GM12864 (cell line): ENCODE measurements at regions not wholly inside any gene's neighbourhood (a gene's known extent, or its start where the extent isn't known, plus 50 kb on each side); places are given as distances from the start of the nearest gene placed in this dataset.
A peak's percentile ranks its signal among the peaks of the same experiment; 100 is the strongest.

Experiments
- DNase-seq: peaks from one replicate; pipeline ENCODE4 v3.0.0-alpha.2; 2011; ENCODE audit warnings: low read depth
- H3K4me3 ChIP-seq: 2 replicates; pipeline ENCODE4 v1.5.1; 2011; ENCODE audit warnings: mild to moderate bottlenecking, low read depth, low read length, control low read depth
- TF ChIP-seq, protein P1 (sequence below): IDR thresholded peaks from 2 replicates; pipeline ENCODE4 v1.5.1; 2011; ENCODE audit warnings: low read depth, mild to moderate bottlenecking, moderate library complexity, low read length, control low read depth, inconsistent platforms; ENCODE audit errors: missing control alignments

DNA sequence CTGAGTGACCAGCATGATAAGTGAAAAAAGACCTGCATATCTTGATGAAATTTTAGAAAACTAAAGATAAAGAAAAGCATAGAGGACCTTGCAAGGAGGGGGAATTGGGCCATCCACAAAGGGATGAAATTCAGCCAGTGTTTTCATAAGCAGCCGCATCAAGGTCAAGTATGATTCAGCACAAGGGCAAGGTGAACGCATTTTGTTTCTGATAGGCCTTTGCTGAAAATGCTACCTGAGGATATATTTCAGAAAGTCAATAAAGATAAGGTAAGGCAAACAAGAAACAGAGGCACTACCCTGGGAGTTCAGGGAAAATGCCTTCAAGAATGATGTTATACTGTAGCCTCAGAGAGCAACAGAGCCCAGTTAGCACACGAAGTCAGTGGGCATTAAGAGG lies 55.0 kb upstream of the SHH start:
- H3K4me3 ChIP-seq: no peak overlapping the region
- TF ChIP-seq, protein P1, sequence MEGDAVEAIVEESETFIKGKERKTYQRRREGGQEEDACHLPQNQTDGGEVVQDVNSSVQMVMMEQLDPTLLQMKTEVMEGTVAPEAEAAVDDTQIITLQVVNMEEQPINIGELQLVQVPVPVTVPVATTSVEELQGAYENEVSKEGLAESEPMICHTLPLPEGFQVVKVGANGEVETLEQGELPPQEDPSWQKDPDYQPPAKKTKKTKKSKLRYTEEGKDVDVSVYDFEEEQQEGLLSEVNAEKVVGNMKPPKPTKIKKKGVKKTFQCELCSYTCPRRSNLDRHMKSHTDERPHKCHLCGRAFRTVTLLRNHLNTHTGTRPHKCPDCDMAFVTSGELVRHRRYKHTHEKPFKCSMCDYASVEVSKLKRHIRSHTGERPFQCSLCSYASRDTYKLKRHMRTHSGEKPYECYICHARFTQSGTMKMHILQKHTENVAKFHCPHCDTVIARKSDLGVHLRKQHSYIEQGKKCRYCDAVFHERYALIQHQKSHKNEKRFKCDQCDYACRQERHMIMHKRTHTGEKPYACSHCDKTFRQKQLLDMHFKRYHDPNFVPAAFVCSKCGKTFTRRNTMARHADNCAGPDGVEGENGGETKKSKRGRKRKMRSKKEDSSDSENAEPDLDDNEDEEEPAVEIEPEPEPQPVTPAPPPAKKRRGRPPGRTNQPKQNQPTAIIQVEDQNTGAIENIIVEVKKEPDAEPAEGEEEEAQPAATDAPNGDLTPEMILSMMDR: no peak
- no peak for DNase-seq

DNA sequence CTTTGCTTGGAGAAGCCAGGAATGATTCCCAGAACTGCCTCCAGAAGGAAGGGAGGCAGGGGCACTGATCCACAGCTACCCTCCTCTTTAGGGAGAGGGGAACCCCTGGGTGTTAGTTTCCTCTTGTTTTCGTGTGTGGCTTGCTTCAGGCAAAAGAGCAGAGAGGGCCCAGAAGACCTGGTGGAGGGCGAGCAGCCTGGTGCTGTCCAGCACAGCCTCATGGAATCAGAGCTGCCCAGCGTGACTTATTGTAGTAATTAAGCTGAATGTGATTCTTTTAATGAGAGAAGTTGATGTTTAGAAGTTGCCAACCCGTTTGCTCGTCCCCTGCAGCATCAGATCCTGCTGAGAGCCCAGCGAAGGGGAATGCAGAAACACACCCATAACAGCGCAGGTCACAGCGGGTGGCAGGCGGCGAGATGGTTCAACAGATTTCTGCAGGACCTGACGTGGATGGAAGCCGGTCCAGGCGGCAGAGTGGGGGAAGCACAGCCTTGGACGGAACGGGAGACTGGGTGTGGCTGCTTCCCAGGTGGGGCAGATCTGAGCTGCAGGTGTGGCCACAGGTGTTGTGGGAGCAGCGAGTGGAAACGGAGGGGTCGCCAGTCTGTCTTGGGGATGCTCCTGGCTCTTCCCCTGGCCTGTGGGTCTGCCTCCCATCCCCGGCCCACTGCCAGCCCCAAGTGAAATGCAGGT lies 53.7 kb upstream of the SHH start:
- TF ChIP-seq, protein P1: no peak
- no peak overlapping the region for H3K4me3 ChIP-seq
- no peak for DNase-seq

DNA sequence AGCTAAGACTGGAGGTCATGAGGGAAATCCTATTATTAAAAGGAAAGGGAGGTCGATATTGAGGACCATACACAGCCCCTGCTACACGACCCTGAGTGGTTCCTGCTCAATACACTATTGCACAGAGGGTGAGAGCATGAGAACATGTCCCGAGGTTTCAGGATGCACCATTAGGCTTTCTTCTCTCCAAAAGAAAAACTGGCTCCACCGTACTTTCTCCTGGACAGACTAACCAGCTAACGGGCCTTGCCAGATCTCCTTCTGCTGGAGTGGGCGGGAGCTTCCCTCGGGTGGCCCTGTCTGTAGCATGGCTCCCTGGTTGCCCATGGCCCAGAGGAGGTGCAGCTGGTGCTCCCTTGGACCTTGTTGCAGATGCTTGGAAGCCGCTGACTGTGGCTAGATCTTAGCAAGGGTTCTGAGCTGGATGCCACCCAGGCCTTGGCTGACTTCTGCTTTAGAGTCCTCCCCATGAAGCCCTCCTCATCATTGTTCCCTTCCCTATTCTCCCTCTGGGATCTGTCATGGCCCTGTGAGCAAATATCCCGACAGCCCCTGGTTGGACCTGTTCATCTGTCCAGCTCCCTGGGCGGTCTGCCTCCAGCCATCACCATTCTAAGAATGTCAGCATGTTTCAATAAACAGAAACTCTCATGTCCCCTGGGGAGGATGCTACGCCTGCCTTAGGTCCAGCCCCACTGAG lies 52.9 kb upstream of the SHH start:
- TF ChIP-seq, protein P1: no peak
- H3K4me3 ChIP-seq: no peak overlapping the region
- DNase-seq: no peak

DNA sequence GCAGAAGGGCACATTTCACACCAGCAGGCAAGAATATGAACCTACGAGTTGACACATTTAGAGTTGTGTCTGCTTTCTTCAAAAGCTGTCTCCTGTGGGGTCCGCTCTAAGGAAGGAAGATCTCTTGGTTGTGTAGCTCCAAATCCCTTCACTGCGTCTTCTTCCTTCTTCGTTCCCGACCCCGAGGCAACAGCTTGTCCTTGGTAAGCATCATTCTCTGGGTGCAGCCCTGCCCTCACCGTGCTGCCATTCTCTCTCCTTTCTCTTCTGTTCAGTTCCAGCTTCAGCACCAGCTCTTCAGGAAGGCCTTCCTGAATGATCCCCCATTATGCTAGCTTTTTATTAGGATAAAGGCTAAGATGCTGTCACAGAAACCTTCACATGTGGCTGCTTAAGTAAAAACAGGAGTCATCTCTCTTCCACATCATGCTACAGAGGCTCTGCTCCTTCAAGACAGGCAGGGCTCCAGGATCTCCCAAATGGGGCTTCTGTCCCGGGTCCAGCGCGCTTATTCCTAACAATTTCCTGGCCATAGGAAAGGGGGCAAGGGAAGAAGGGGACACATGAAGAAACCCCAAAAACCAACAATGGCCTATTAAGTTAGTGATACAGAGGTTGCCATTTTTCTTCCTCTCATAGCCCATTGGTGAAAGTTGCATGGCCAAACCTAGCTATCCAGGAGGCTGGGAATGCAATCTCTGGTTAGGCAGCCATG lies 52.2 kb upstream of the SHH start:
- no peak for DNase-seq
- TF ChIP-seq, protein P1: no peak
- no peak overlapping the region for H3K4me3 ChIP-seq

DNA sequence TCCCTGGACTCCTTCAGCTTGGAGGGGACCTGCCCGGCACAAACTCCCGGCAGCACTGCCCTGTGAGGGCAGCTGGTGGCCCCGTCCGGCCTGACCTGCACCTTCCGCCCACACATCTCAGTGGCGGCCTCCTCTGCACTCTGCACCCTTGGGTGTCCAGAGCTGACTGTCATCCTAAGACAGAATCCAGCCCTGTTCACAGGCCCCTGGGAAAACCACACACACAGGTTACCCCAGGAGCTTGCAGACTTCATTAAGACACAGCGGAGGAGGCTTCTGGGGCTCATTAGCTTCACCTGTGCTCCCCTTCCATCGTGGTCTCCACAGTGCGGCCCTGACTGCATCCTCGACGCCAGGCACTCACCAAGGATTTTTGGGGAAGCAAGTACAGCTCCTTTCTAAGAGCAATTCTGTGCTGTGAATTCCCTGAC lies 51.5 kb upstream of the SHH start:
- H3K4me3 ChIP-seq: no peak overlapping the region
- DNase-seq: no peak
- TF ChIP-seq, protein P1: no peak

DNA sequence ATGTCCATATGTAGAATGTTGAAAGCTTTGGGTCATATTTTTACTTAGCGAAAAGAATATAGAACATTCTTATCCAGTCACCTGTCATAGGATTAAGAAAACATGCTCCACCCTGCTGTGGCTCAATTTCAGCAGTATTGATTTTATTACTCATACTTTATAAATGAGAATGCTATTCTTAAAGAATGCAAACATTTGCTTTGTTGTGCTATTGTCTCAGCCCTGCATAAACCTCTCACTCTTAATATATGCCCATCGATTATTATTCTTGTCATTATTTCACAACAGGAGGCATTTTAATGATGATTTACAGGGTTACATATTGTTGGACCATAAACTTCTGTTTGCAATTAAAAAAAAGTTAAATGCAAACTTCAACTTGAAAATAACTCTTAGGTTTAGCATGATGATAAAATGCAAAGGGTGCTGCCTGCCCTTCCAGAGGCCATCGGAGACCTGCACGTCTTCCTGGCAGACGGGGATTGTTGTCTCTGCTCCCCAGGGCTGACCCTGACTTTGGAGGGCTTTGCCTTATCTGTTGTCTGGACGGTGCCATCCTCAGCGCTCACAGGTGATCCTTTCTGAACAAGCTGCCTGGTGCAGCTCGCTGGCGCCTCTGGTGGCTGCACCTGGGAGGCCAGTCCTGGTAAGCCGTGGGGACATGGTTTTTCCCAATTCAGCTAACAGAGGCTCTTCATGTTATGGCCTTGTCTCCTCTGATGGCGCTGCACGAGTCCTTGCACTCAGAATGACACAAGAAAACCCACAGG lies 50.0 kb upstream of the SHH start:
- H3K4me3 ChIP-seq: no peak overlapping the region
- TF ChIP-seq, protein P1: peak; percentile 57
- DNase-seq: no peak
